HepG2 (cell line): ENCODE measurements at regions not wholly inside any gene's neighbourhood (a gene's known extent, or its start where the extent isn't known, plus 50 kb on each side); places are given as distances from the start of the nearest gene placed in this dataset.

Source experiments
- DPF2 ChIP-seq: sonication (generic); formaldehyde crosslinking; IDR thresholded peaks from 2 replicates; pipeline ENCODE4 v1.4.0; 2020; ENCODE audit warnings: mild to moderate bottlenecking, low read depth, missing genetic modification reagents, borderline replicate concordance
- DR1 ChIP-seq: sonication (generic); formaldehyde crosslinking; IDR thresholded peaks from 2 replicates; pipeline ENCODE4 v1.8.0; 2021; ENCODE audit warnings: mild to moderate bottlenecking, missing genetic modification reagents, inconsistent platforms
- EP300 ChIP-seq, 3 experiments: sonication (generic) in 1 of 3; formaldehyde crosslinking in 1 of 3; IDR thresholded peaks; 2 replicates each; pipeline versions ENCODE4 v1.5.1 to v1.6.1; 2011 to 2020; ENCODE audit warnings: low read depth in 2 of 3, low read length in 2 of 3, borderline replicate concordance in 1 of 3, improper control_type of control experiment in 1 of 3, mild to moderate bottlenecking in 1 of 3, missing genetic modification reagents in 1 of 3, moderate library complexity in 1 of 3
- ETV5 ChIP-seq: IDR thresholded peaks from 2 replicates; pipeline ENCODE4 v1.6.1; 2018; ENCODE audit warnings: missing biosample characterization, missing genetic modification reagents, inconsistent platforms, borderline replicate concordance
- FOXC1 ChIP-seq: sonication (generic); formaldehyde crosslinking; IDR thresholded peaks from 2 replicates; pipeline ENCODE4 v1.8.0; 2022; ENCODE audit warnings: mild to moderate bottlenecking, missing genetic modification reagents, borderline replicate concordance
- HOXA3 ChIP-seq: sonication (generic); formaldehyde crosslinking; IDR thresholded peaks from 2 replicates; pipeline ENCODE4 v1.5.0; 2020; ENCODE audit warnings: missing genetic modification reagents
- IKZF1 ChIP-seq: fragments of 450-650 bp; IDR thresholded peaks from 2 replicates; pipeline ENCODE4 v1.7.1; 2016
- RFX5 ChIP-seq: IDR thresholded peaks from 2 replicates; pipeline ENCODE4 v1.6.1; 2011; ENCODE audit warnings: low read depth, low read length, improper control_type of control experiment
- ZC3H4 ChIP-seq: sonication (generic); formaldehyde crosslinking; IDR thresholded peaks from 2 replicates; pipeline ENCODE4 v1.4.0; 2020; ENCODE audit warnings: missing genetic modification reagents, borderline replicate concordance
- ZEB1 ChIP-seq: IDR thresholded peaks from 2 replicates; pipeline ENCODE4 v1.6.1; 2012; ENCODE audit warnings: mild to moderate bottlenecking, low read depth, inconsistent platforms; ENCODE audit not compliant: insufficient replicate concordance
- ZFP41 ChIP-seq: sonication (generic); formaldehyde crosslinking; IDR thresholded peaks from 2 replicates; pipeline ENCODE4 v1.4.0; 2020; ENCODE audit warnings: mild to moderate bottlenecking, missing genetic modification reagents, borderline replicate concordance
- ZMYM3 ChIP-seq: sonication (generic); formaldehyde crosslinking; IDR thresholded peaks from 2 replicates; pipeline ENCODE4 v1.5.1; 2020; ENCODE audit warnings: mild to moderate bottlenecking, missing genetic modification reagents
- ZNF256 ChIP-seq: sonication (generic); formaldehyde crosslinking; conservative IDR thresholded peaks from 2 replicates; pipeline ENCODE4 v1.4.0; 2020; ENCODE audit warnings: missing genetic modification reagents
- ZNF337 ChIP-seq: sonication (generic); formaldehyde crosslinking; IDR thresholded peaks from 2 replicates; pipeline ENCODE4 v1.5.1; 2020; ENCODE audit warnings: missing genetic modification reagents, low read depth, mild to moderate bottlenecking, borderline replicate concordance
- ZNF432 ChIP-seq: sonication (generic); formaldehyde crosslinking; IDR thresholded peaks from 2 replicates; pipeline ENCODE4 v1.5.0; 2020; ENCODE audit warnings: missing genetic modification reagents, mild to moderate bottlenecking, borderline replicate concordance
- ZNF484 ChIP-seq: sonication (generic); formaldehyde crosslinking; IDR thresholded peaks from 2 replicates; pipeline ENCODE4 v1.5.1; 2020; ENCODE audit warnings: mild to moderate bottlenecking, low read depth, missing genetic modification reagents, borderline replicate concordance
- TF ChIP-seq, protein P1 (sequence below): sonication (generic); formaldehyde crosslinking; IDR thresholded peaks from 2 replicates; pipeline ENCODE4 v1.5.1; 2020; ENCODE audit warnings: mild to moderate bottlenecking, missing genetic modification reagents, borderline replicate concordance
- TF ChIP-seq, protein P2 (sequence below): fragments of 450-650 bp; IDR thresholded peaks from 2 replicates; pipeline ENCODE4 v1.6.1; 2016
- TF ChIP-seq, protein P3 (sequence below): sonication (generic); formaldehyde crosslinking; IDR thresholded peaks from 2 replicates; pipeline ENCODE4 v1.5.0; 2020; ENCODE audit warnings: mild to moderate bottlenecking, low read depth, missing genetic modification reagents, borderline replicate concordance
- TF ChIP-seq, protein P4 (sequence below): sonication (generic); formaldehyde crosslinking; IDR thresholded peaks from 2 replicates; pipeline ENCODE4 v1.4.0; 2020; ENCODE audit warnings: missing genetic modification reagents, mild to moderate bottlenecking, borderline replicate concordance
- TF ChIP-seq, protein P5 (sequence below): sonication (generic); formaldehyde crosslinking; IDR thresholded peaks from 2 replicates; pipeline ENCODE4 v1.4.0; 2020; ENCODE audit warnings: missing genetic modification reagents

DNA sequence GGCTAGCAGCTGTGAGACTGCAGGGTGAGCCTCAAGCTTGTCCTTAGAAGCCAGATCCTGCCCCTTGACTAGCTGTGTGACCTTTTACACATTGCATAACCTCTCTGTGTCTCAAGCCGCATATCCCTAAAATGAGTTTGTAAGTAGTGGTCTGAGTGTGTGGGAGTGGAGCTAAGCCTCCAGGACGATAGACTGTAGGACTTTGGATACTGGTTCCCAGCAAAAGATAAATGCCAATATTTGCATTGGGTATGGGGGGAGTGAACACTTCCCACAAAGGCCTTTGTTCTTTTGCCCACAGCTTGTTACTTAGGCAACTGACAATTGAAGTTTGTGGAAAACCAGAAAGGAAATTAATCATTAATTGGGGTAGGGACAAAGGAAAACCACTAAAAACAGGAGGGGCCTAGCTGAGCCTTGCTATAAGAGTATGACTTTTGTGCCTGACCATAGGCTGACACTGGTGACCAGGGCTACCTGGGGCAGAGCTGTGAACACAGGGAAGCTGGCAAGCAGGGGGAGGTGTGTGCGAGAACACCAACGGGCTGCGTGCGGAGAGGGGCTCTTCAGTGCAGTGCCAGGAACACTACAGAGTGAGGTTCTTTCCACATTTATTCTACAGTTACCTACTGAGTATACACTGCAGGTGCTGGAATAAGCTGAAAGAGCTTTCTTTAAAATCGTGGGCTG is 102.4 kb upstream of the ETV3 start (continued):
- TF ChIP-seq, protein P1, sequence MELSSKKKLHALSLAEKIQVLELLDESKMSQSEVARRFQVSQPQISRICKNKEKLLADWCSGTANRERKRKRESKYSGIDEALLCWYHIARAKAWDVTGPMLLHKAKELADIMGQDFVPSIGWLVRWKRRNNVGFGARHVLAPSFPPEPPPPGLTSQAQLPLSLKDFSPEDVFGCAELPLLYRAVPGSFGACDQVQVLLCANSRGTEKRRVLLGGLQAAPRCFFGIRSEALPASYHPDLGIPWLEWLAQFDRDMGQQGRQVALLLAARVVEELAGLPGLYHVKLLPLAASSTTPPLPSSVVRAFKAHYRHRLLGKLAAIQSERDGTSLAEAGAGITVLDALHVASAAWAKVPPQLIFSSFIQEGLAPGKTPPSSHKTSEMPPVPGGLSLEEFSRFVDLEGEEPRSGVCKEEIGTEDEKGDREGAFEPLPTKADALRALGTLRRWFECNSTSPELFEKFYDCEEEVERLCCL (CRISPR knock-in tag) = no peak
- TF ChIP-seq HOXA3 (CRISPR knock-in tag) (peak; percentile 50; the same call in 1 of the 2 replicates), DR1 (no peak), ZNF484 (no peak), ZEB1 (peak; percentile 49), ZNF337 (CRISPR knock-in tag) (no peak), RFX5 (peak; percentile 7; the same call in 1 of the 2 replicates), ZNF432 (no peak), ZMYM3 (CRISPR knock-in tag) (peak; percentile 100), ZC3H4 (CRISPR knock-in tag) (no peak), ETV5 (peak; percentile 56; the same call in 1 of the 2 replicates), ZFP41 (CRISPR knock-in tag) (no peak), FOXC1 (CRISPR knock-in tag) (peak; percentile 45; the same call in 1 of the 2 replicates), EP300 (IDR thresholded peaks at IDR 0.05; ENCODE audit: low read depth in 2 of 2, low read length in 2 of 2) (peak; percentile 87 to 98; a peak in 3 of 4 replicates), EP300 (CRISPR knock-in tag; IDR thresholded peaks at IDR 0.05; ENCODE audit: borderline replicate concordance) (peak; percentile 95), DPF2 (CRISPR knock-in tag) (peak; percentile 92), ZNF256 (CRISPR knock-in tag) (no peak), IKZF1 (no peak)
- TF ChIP-seq, protein P2, sequence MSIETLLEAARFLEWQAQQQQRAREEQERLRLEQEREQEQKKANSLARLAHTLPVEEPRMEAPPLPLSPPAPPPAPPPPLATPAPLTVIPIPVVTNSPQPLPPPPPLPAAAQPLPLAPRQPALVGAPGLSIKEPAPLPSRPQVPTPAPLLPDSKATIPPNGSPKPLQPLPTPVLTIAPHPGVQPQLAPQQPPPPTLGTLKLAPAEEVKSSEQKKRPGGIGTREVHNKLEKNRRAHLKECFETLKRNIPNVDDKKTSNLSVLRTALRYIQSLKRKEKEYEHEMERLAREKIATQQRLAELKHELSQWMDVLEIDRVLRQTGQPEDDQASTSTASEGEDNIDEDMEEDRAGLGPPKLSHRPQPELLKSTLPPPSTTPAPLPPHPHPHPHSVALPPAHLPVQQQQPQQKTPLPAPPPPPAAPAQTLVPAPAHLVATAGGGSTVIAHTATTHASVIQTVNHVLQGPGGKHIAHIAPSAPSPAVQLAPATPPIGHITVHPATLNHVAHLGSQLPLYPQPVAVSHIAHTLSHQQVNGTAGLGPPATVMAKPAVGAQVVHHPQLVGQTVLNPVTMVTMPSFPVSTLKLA = no peak
- TF ChIP-seq, protein P3, sequence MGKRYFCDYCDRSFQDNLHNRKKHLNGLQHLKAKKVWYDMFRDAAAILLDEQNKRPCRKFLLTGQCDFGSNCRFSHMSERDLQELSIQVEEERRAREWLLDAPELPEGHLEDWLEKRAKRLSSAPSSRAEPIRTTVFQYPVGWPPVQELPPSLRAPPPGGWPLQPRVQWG (CRISPR knock-in tag) = no peak
- TF ChIP-seq, protein P4, sequence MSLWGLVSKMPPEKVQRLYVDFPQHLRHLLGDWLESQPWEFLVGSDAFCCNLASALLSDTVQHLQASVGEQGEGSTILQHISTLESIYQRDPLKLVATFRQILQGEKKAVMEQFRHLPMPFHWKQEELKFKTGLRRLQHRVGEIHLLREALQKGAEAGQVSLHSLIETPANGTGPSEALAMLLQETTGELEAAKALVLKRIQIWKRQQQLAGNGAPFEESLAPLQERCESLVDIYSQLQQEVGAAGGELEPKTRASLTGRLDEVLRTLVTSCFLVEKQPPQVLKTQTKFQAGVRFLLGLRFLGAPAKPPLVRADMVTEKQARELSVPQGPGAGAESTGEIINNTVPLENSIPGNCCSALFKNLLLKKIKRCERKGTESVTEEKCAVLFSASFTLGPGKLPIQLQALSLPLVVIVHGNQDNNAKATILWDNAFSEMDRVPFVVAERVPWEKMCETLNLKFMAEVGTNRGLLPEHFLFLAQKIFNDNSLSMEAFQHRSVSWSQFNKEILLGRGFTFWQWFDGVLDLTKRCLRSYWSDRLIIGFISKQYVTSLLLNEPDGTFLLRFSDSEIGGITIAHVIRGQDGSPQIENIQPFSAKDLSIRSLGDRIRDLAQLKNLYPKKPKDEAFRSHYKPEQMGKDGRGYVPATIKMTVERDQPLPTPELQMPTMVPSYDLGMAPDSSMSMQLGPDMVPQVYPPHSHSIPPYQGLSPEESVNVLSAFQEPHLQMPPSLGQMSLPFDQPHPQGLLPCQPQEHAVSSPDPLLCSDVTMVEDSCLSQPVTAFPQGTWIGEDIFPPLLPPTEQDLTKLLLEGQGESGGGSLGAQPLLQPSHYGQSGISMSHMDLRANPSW (CRISPR knock-in tag) = peak; percentile 97; the same call in 1 of the 2 replicates
- TF ChIP-seq, protein P5, sequence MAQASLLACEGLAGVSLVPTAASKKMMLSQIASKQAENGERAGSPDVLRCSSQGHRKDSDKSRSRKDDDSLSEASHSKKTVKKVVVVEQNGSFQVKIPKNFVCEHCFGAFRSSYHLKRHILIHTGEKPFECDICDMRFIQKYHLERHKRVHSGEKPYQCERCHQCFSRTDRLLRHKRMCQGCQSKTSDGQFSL (CRISPR knock-in tag) = 0 out of 2 replicates have a peak, but pooled peaks have one; percentile 23
